PC-3 (cell line): ENCODE measurements at regions not wholly inside any gene's neighbourhood (a gene's known extent, or its start where the extent isn't known, plus 50 kb on each side); places are given as distances from the start of the nearest gene placed in this dataset.

ENCODE experiments used
- ATAC-seq: fragments of 200-7000 bp; cut with Tn5 transposase; 2 replicates; pipeline ENCODE4 v1.9.1; 2020; ENCODE audit warnings: mild to moderate bottlenecking, moderate library complexity
- BruUV-seq: library from RNA; stranded (reverse); fragments of 400-500 nt; replicated peaks from 2 replicates; lab custom pipeline; 2021; lab: Mats Ljungman, UMichigan
- CTCF ChIA-PET: fragments of 300-600 bp; sonication (Branson Sonifier 250); formaldehyde crosslinking; loops from one replicate; lab custom pipeline; 2022; ENCODE audit warnings: antibody characterized with exemption; lab: Charles Lee
- POLR2A ChIA-PET: fragments of 300-600 bp; sonication (Branson Sonifier 250); formaldehyde crosslinking; loops from one replicate; lab custom pipeline; 2022; ENCODE audit warnings: antibody characterized with exemption; ENCODE audit not compliant: unreplicated experiment; lab: Charles Lee
- DNase-seq: peaks from one replicate; pipeline ENCODE4 v3.0.0-alpha.2; 2015
- H2AFZ ChIP-seq: fragments of 300-600 bp; sonication (generic); 2 replicates; pipeline ENCODE4 v1.6.0; 2016; ENCODE audit warnings: antibody characterized with exemption, low read length
- H3F3A ChIP-seq: fragments of 300-600 bp; sonication (generic); one replicate; pipeline ENCODE4 v1.6.0; 2017; ENCODE audit warnings: antibody characterized with exemption, low read length, control low read depth, mild to moderate bottlenecking; ENCODE audit not compliant: unreplicated experiment
- H3K27ac ChIP-seq: fragments of 300-600 bp; sonication (generic); 2 replicates; pipeline ENCODE4 v1.5.1; 2016; ENCODE audit warnings: mild to moderate bottlenecking, low read length
- H3K27me3 ChIP-seq: fragments of 300-600 bp; sonication (generic); 2 replicates; pipeline ENCODE4 v1.6.1; 2016; ENCODE audit warnings: low read length, mixed read lengths
- H3K36me3 ChIP-seq: fragments of 300-600 bp; sonication (generic); 2 replicates; pipeline ENCODE4 v1.6.1; 2016; ENCODE audit warnings: low read depth, mixed run types, low read length, mixed read lengths
- H3K4me1 ChIP-seq: fragments of 300-600 bp; sonication (generic); 2 replicates; pipeline ENCODE4 v1.5.1; 2016; ENCODE audit warnings: low read length; ENCODE audit not compliant: insufficient read depth
- H3K4me2 ChIP-seq: fragments of 300-600 bp; sonication (generic); 2 replicates; pipeline ENCODE4 v1.6.0; 2016; ENCODE audit warnings: low read length
- H3K4me3 ChIP-seq: fragments of 300-600 bp; sonication (generic); 2 replicates; pipeline ENCODE4 v1.5.1; 2016; ENCODE audit warnings: mild to moderate bottlenecking, low read length, mixed read lengths
- H3K79me2 ChIP-seq: fragments of 300-600 bp; sonication (generic); 2 replicates; pipeline ENCODE4 v1.6.1; 2017; ENCODE audit warnings: low read length, mixed read lengths
- H3K9ac ChIP-seq: fragments of 300-600 bp; sonication (generic); 2 replicates; pipeline ENCODE4 v1.6.0; 2016; ENCODE audit warnings: mild to moderate bottlenecking, low read length
- H3K9me2 ChIP-seq: fragments of 300-600 bp; sonication (generic); replicated peaks from 2 replicates; pipeline ENCODE4 v1.6.1; 2016; ENCODE audit warnings: mixed run types, low read length, mixed read lengths
- H3K9me3 ChIP-seq: fragments of 300-600 bp; sonication (generic); 2 replicates; pipeline ENCODE4 v1.6.1; 2016; ENCODE audit warnings: low read length, mixed read lengths
- H4K20me1 ChIP-seq: fragments of 300-600 bp; sonication (generic); 2 replicates; pipeline ENCODE4 v1.6.1; 2016; ENCODE audit warnings: low read length, mixed read lengths
- EZH2 ChIP-seq: fragments of 300-600 bp; sonication (generic); IDR thresholded peaks from one replicate; pipeline ENCODE4 v1.6.1; 2017; ENCODE audit warnings: antibody characterized with exemption, mild to moderate bottlenecking, low read length; ENCODE audit not compliant: unreplicated experiment
- EZH2phosphoT487 ChIP-seq: fragments of 300-600 bp; sonication (generic); IDR thresholded peaks from 2 replicates; pipeline ENCODE4 v1.6.1; 2018; ENCODE audit warnings: mild to moderate bottlenecking, antibody characterized with exemption, low read length, borderline replicate concordance
- intact Hi-C: fragments of 100-400 bp; cut with micrococcal nuclease; formaldehyde crosslinking; loops from 2 replicates; pipeline ENCODE4 v1.9.0; 2023
- TF ChIP-seq, protein P1 (sequence below): fragments of 300-600 bp; sonication (generic); conservative IDR thresholded peaks from 2 replicates; pipeline ENCODE4 v1.5.1; 2017; ENCODE audit warnings: antibody characterized with exemption, low read depth, mild to moderate bottlenecking, low read length

DNA sequence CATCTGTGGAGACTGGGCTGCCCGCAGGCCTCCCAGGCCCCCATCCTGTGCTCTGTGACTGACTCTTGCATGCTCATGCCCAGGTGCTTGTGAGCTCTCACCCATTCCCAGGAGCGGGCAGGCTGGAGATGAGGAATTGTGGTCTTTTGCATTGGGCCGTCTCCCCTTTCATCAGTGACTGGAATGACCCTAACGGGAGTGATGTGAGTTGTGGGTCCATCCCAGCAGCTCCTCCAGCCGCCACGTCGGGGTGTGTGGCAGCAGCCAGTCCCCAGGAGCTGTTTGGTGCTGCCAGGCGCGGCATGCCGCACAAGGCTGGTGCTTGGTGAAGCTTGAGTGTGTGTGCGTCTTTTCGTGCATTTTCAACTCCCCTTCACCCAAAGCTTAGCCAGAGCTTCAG is 164.2 kb downstream of the ACTR3B start:
- ChIA-PET POLR2A (no interaction called here), CTCF (no interaction called here)
- Histone ChIP-seq H3K4me1 (no peaks in the 10 kb centered on the region), H3K36me3 (no peaks in the 10 kb centered on the region), H3K9ac (no peak overlapping the region), H3K4me2 (no peak overlapping the region), H2AFZ (no peak overlapping the region), H4K20me1 (no peaks in the 10 kb centered on the region), H3K4me3 (no peak overlapping the region), H3K9me2 (no peaks in the 10 kb centered on the region), H3F3A (no peaks in the 10 kb centered on the region), H3K27me3 (peaks cover 30% of the 10 kb centered on the region), H3K79me2 (no peaks in the 10 kb centered on the region), H3K9me3 (no peaks in the 10 kb centered on the region), H3K27ac (no peak overlapping the region)
- intact Hi-C loops = no loop called here
- TF ChIP-seq EZH2 (no peak), EZH2phosphoT487 (no peak)
- TF ChIP-seq, protein P1, sequence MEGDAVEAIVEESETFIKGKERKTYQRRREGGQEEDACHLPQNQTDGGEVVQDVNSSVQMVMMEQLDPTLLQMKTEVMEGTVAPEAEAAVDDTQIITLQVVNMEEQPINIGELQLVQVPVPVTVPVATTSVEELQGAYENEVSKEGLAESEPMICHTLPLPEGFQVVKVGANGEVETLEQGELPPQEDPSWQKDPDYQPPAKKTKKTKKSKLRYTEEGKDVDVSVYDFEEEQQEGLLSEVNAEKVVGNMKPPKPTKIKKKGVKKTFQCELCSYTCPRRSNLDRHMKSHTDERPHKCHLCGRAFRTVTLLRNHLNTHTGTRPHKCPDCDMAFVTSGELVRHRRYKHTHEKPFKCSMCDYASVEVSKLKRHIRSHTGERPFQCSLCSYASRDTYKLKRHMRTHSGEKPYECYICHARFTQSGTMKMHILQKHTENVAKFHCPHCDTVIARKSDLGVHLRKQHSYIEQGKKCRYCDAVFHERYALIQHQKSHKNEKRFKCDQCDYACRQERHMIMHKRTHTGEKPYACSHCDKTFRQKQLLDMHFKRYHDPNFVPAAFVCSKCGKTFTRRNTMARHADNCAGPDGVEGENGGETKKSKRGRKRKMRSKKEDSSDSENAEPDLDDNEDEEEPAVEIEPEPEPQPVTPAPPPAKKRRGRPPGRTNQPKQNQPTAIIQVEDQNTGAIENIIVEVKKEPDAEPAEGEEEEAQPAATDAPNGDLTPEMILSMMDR = no peak
- DNase-seq (no peak), ATAC-seq (no peak)
- BruUV-seq = no TSS peak

DNA sequence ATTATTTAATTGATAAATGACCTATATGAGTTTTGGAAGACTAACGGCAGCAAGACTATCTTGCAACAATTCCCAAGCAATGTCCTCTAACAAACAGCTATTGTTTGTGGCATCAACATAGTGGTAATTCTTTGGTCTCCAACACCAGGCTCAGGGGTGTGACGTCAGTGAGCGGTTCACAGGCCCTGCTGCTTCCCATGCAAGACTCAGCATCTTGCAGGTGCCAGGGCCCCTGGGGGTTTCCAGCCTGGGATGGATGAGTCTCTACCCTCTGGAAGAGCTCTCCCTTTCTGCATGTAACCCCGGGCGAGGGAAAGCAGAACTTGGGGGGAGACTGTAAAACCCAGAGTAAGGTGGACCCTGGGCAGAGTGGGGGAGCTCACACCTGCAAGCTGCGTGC is 164.7 kb downstream of the ACTR3B start:
- Histone ChIP-seq H2AFZ (no peak overlapping the region), H3F3A (no peaks in the 10 kb centered on the region), H3K4me1 (no peaks in the 10 kb centered on the region), H4K20me1 (no peaks in the 10 kb centered on the region), H3K79me2 (no peaks in the 10 kb centered on the region), H3K4me3 (no peak overlapping the region), H3K9me2 (no peaks in the 10 kb centered on the region), H3K9ac (no peak overlapping the region), H3K9me3 (no peaks in the 10 kb centered on the region), H3K36me3 (no peaks in the 10 kb centered on the region), H3K27ac (no peak overlapping the region), H3K4me2 (no peak overlapping the region), H3K27me3 (peaks cover 27% of the 10 kb centered on the region)
- TF ChIP-seq, protein P1 = no peak
- TF ChIP-seq EZH2 (no peak), EZH2phosphoT487 (no peak)
- ATAC-seq (no peak), DNase-seq (no peak)
- CTCF ChIA-PET = no interaction called here
- POLR2A ChIA-PET = no interaction called here
- no TSS peak for BruUV-seq
- intact Hi-C loops = no loop called here

DNA sequence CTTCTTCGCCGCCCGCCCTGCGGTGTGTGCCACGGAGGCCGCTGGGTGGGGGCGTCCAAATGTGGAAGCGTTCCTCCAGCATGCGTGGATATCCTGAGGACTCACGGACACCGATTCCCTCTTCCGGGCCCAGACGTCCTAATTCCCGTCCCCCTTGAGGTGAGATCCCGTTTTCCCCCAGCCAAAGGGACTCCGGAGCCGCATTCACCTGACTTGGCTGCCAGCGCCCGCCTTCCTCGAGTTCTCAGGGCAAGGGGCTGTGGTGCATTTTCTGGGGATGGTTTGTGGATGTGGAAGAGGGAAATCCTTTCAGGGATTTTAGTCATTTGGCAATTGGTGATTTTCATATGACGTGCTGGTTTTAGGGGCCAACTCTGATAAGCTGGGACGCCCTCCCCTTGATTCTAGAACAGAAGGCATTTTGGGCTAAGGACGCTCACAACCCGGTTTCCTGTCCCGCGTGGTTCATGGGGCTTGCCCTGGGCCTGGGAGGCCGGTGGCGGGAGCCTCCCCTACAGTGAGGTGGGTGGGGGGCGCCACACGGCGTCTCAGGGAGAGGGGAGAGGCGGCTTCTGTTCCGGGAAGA is 165.4 kb downstream of the ACTR3B start:
- no peaks in the 10 kb centered on the region for H3K4me1 ChIP-seq
- CTCF ChIA-PET = no interaction called here
- no peaks in the 10 kb centered on the region for H3K36me3 ChIP-seq
- H3K79me2 ChIP-seq = no peaks in the 10 kb centered on the region
- no peaks in the 10 kb centered on the region for H3K9me2 ChIP-seq
- no peak overlapping the region for H3K27ac ChIP-seq
- no peaks in the 10 kb centered on the region for H4K20me1 ChIP-seq
- H3K4me3 ChIP-seq = no peak overlapping the region
- H3K27me3 ChIP-seq = peaks cover 27% of the 10 kb centered on the region
- no peaks in the 10 kb centered on the region for H3F3A ChIP-seq
- no peak overlapping the region for H3K4me2 ChIP-seq
- no peak for ATAC-seq
- intact Hi-C loops = no loop called here
- no peaks in the 10 kb centered on the region for H3K9me3 ChIP-seq
- TF ChIP-seq, protein P1 = no peak
- TF ChIP-seq EZH2phosphoT487 = no peak
- no peak for DNase-seq
- BruUV-seq = no TSS peak
- H3K9ac ChIP-seq = no peak overlapping the region
- POLR2A ChIA-PET = no interaction called here
- H2AFZ ChIP-seq = no peak overlapping the region
